AG20443 (cell line): ENCODE measurements at regions not wholly inside any gene's neighbourhood (a gene's known extent, or its start where the extent isn't known, plus 50 kb on each side); places are given as distances from the start of the nearest gene placed in this dataset.
"Not testable (repeated sequence)": the region's sequence is repeated elsewhere in the genome, so short reads cannot be mapped to it uniquely, and the experiment has no call there.

ENCODE experiments used
- DNase-seq: peaks from one replicate; pipeline ENCODE4 v3.0.0; 2012; ENCODE audit warnings: low spot score, mixed read lengths

GRCh38 chr13:100766570-100766969 is 92.0 kb upstream of the TMTC4 start:
- DNase-seq = not testable (repeated sequence)

GRCh38 chr13:100764937-100765336 is 90.3 kb upstream of the TMTC4 start:
- no peak for DNase-seq

GRCh38 chr13:100762126-100762525 is 87.5 kb upstream of the TMTC4 start:
- not testable (repeated sequence) for DNase-seq

GRCh38 chr13:100755891-100756290 is 81.3 kb upstream of the TMTC4 start:
- no peak for DNase-seq

GRCh38 chr13:100754459-100754858 is 79.9 kb upstream of the TMTC4 start:
- no peak for DNase-seq

- no peak for DNase-seq
These were observed 78.8 kb upstream of the TMTC4 start for GRCh38 chr13:100753376-100753775.

- DNase-seq = no peak
These were observed 77.2 kb upstream of the TMTC4 start for GRCh38 chr13:100751826-100752225.

- DNase-seq = no peak
These were observed 72.5 kb upstream of the TMTC4 start for GRCh38 chr13:100746953-100747683.

- no peak for DNase-seq
These were observed 63.7 kb upstream of the TMTC4 start for GRCh38 chr13:100738176-100738855.

- DNase-seq = no peak
These were observed 60.9 kb upstream of the TMTC4 start for GRCh38 chr13:100735494-100735893.

GRCh38 chr13:100734194-100734720 is 59.7 kb upstream of the TMTC4 start:
- no peak for DNase-seq

GRCh38 chr13:100733261-100733660 is 58.7 kb upstream of the TMTC4 start:
- DNase-seq = no peak

- DNase-seq = no peak
These were observed 53.6 kb upstream of the TMTC4 start for GRCh38 chr13:100728201-100728600.

GRCh38 chr13:100725472-100725871 is 50.9 kb upstream of the TMTC4 start:
- no peak for DNase-seq

GRCh38 chr13:100724568-100724967 is 50.0 kb upstream of the TMTC4 start:
- DNase-seq = no peak
